HG03196 (cell line): ENCODE measurements at regions not wholly inside any gene's neighbourhood (a gene's known extent, or its start where the extent isn't known, plus 50 kb on each side); places are given as distances from the start of the nearest gene placed in this dataset.
"Not testable (repeated sequence)": the region's sequence is repeated elsewhere in the genome, so short reads cannot be mapped to it uniquely, and the experiment has no call there.

Experiments used
- ATAC-seq: cut with Tn5 transposase; IDR thresholded peaks from one replicate; pipeline ENCODE4 v1.9.1; 2021; ENCODE audit not compliant: unreplicated experiment

- no peak for ATAC-seq
Measured at GRCh38 chr2:53212576-53212975, 555.0 kb upstream of the CHAC2 start.

GRCh38 chr2:53211201-53211774, 556.3 kb upstream of the CHAC2 start:
- ATAC-seq = no peak

GRCh38 chr2:53210538-53210937, 557.1 kb upstream of the CHAC2 start:
- ATAC-seq = no peak

- no peak for ATAC-seq
Measured at GRCh38 chr2:53209679-53210458, 557.7 kb upstream of the CHAC2 start.

- no peak for ATAC-seq
Measured at GRCh38 chr2:53208815-53209214, 558.8 kb upstream of the CHAC2 start.

GRCh38 chr2:53206226-53206625, 561.4 kb upstream of the CHAC2 start:
- not testable (repeated sequence) for ATAC-seq

- ATAC-seq = no peak
Measured at GRCh38 chr2:53202063-53202462, 565.5 kb upstream of the CHAC2 start.

- ATAC-seq = no peak
Measured at GRCh38 chr2:53200072-53200471, 567.5 kb upstream of the CHAC2 start.

- no peak for ATAC-seq
Measured at GRCh38 chr2:53188851-53189510, 578.6 kb upstream of the CHAC2 start.

GRCh38 chr2:53183581-53183980, 584.0 kb upstream of the CHAC2 start:
- no peak for ATAC-seq

GRCh38 chr2:53182601-53183000, 585.0 kb upstream of the CHAC2 start:
- no peak for ATAC-seq

- no peak for ATAC-seq
Measured at GRCh38 chr2:53181759-53182158, 585.8 kb upstream of the CHAC2 start.

GRCh38 chr2:53177327-53177726, 590.3 kb upstream of the CHAC2 start:
- no peak for ATAC-seq

- no peak for ATAC-seq
Measured at GRCh38 chr2:53174539-53174938, 593.1 kb upstream of the CHAC2 start.

GRCh38 chr2:53173698-53174455, 593.7 kb upstream of the CHAC2 start:
- no peak for ATAC-seq

- no peak for ATAC-seq
Measured at GRCh38 chr2:53173091-53173490, 594.5 kb upstream of the CHAC2 start.

- no peak for ATAC-seq
Measured at GRCh38 chr2:53170466-53170865, 597.1 kb upstream of the CHAC2 start.

GRCh38 chr2:53167227-53167626, 600.4 kb upstream of the CHAC2 start:
- ATAC-seq = no peak

- no peak for ATAC-seq
Measured at GRCh38 chr2:53150146-53150545, 617.5 kb upstream of the CHAC2 start.

- ATAC-seq = no peak
Measured at GRCh38 chr2:53148221-53148620, 619.4 kb upstream of the CHAC2 start.

- ATAC-seq = no peak
Measured at GRCh38 chr2:53131416-53131815, 636.2 kb upstream of the CHAC2 start.
